ENCODE measurements at regions not wholly inside any gene's neighbourhood (a gene's known extent, or its start where the extent isn't known, plus 50 kb on each side); places are given as distances from the start of the nearest gene placed in this dataset.
"Not testable (repeated sequence)": the region's sequence is repeated elsewhere in the genome, so short reads cannot be mapped to it uniquely, and the experiment has no call there.

GRCh38 chr5:92676215-92677165 is 904.5 kb downstream of the NR2F1-AS1 start:
- Mint-ChIP-seq H3K36me3 (ENCODE audit: insufficient read depth) (no peaks in the 10 kb centered on the region), H3K27ac (no peak overlapping the region), H3K27me3 (no peaks in the 10 kb centered on the region), H3K4me3 (ENCODE audit: low read depth) (no peak overlapping the region), H3K9me3 (ENCODE audit: low read depth) (no peaks in the 10 kb centered on the region), H3K4me1 (ENCODE audit: low read depth) (peaks cover 7% of the 10 kb centered on the region)
- no peak for DNase-seq (ENCODE audit: low spot score, unreplicated experiment)
- TF ChIP-seq, protein P1, sequence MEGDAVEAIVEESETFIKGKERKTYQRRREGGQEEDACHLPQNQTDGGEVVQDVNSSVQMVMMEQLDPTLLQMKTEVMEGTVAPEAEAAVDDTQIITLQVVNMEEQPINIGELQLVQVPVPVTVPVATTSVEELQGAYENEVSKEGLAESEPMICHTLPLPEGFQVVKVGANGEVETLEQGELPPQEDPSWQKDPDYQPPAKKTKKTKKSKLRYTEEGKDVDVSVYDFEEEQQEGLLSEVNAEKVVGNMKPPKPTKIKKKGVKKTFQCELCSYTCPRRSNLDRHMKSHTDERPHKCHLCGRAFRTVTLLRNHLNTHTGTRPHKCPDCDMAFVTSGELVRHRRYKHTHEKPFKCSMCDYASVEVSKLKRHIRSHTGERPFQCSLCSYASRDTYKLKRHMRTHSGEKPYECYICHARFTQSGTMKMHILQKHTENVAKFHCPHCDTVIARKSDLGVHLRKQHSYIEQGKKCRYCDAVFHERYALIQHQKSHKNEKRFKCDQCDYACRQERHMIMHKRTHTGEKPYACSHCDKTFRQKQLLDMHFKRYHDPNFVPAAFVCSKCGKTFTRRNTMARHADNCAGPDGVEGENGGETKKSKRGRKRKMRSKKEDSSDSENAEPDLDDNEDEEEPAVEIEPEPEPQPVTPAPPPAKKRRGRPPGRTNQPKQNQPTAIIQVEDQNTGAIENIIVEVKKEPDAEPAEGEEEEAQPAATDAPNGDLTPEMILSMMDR (IDR thresholded peaks at IDR 0.05; ENCODE audit: unreplicated experiment) = no peak

GRCh38 chr5:92674321-92674720 is 906.7 kb downstream of the NR2F1-AS1 start:
- Mint-ChIP-seq H3K4me3 (ENCODE audit: low read depth) (no peak overlapping the region), H3K36me3 (ENCODE audit: insufficient read depth) (no peaks in the 10 kb centered on the region), H3K27ac (no peak overlapping the region), H3K9me3 (ENCODE audit: low read depth) (no peaks in the 10 kb centered on the region), H3K27me3 (no peaks in the 10 kb centered on the region), H3K4me1 (ENCODE audit: low read depth) (peaks cover 7% of the 10 kb centered on the region)
- TF ChIP-seq, protein P1 (IDR thresholded peaks at IDR 0.05; ENCODE audit: unreplicated experiment) = no peak
- no peak for DNase-seq (ENCODE audit: low spot score, unreplicated experiment)

- Mint-ChIP-seq H3K36me3 (ENCODE audit: insufficient read depth) (no peaks in the 10 kb centered on the region), H3K4me1 (ENCODE audit: low read depth) (no peaks in the 10 kb centered on the region), H3K4me3 (ENCODE audit: low read depth) (no peak overlapping the region), H3K27ac (no peak overlapping the region), H3K27me3 (no peaks in the 10 kb centered on the region), H3K9me3 (ENCODE audit: low read depth) (no peaks in the 10 kb centered on the region)
- TF ChIP-seq, protein P1 (IDR thresholded peaks at IDR 0.05; ENCODE audit: unreplicated experiment) = no peak
- no peak for DNase-seq (ENCODE audit: low spot score, unreplicated experiment)
Measured at GRCh38 chr5:92665506-92665905, 915.5 kb downstream of the NR2F1-AS1 start.

GRCh38 chr5:92662741-92663140 is 918.3 kb downstream of the NR2F1-AS1 start:
- no peaks in the 10 kb centered on the region for H3K9me3 Mint-ChIP-seq (ENCODE audit: low read depth)
- no peaks in the 10 kb centered on the region for H3K36me3 Mint-ChIP-seq (ENCODE audit: insufficient read depth)
- H3K4me3 Mint-ChIP-seq (ENCODE audit: low read depth) = no peak overlapping the region
- H3K4me1 Mint-ChIP-seq (ENCODE audit: low read depth) = no peaks in the 10 kb centered on the region
- no peak for DNase-seq (ENCODE audit: low spot score, unreplicated experiment)
- H3K27me3 Mint-ChIP-seq = no peaks in the 10 kb centered on the region
- H3K27ac Mint-ChIP-seq = no peak overlapping the region
- TF ChIP-seq, protein P1 (IDR thresholded peaks at IDR 0.05; ENCODE audit: unreplicated experiment) = no peak

- Mint-ChIP-seq H3K27ac (no peak overlapping the region), H3K27me3 (no peaks in the 10 kb centered on the region), H3K36me3 (ENCODE audit: insufficient read depth) (no peaks in the 10 kb centered on the region), H3K9me3 (ENCODE audit: low read depth) (no peaks in the 10 kb centered on the region), H3K4me1 (ENCODE audit: low read depth) (no peaks in the 10 kb centered on the region), H3K4me3 (ENCODE audit: low read depth) (no peak overlapping the region)
- TF ChIP-seq, protein P1 (IDR thresholded peaks at IDR 0.05; ENCODE audit: unreplicated experiment) = no peak
- DNase-seq (ENCODE audit: low spot score, unreplicated experiment) = no peak
Measured at GRCh38 chr5:92659246-92659645, 921.8 kb downstream of the NR2F1-AS1 start.

- H3K27ac Mint-ChIP-seq; H3K4me1 Mint-ChIP-seq (ENCODE audit: low read depth); H3K4me3 Mint-ChIP-seq (ENCODE audit: low read depth); H3K9me3 Mint-ChIP-seq (ENCODE audit: low read depth); DNase-seq (ENCODE audit: low spot score, unreplicated experiment); H3K36me3 Mint-ChIP-seq (ENCODE audit: insufficient read depth); H3K27me3 Mint-ChIP-seq: not testable (repeated sequence)
Measured at GRCh38 chr5:92654601-92655000, 926.4 kb downstream of the NR2F1-AS1 start.
